ENCODE measurements at regions not wholly inside any gene's neighbourhood (a gene's known extent, or its start where the extent isn't known, plus 50 kb on each side); places are given as distances from the start of the nearest gene placed in this dataset.

GRCh38 chr12:4001841-4002240, 128.6 kb upstream of the PARP11 start:
- H3K4me2 ChIP-seq (ENCODE audit: insufficient read depth, low read length) = no peak overlapping the region
- H3K36me3 ChIP-seq (ENCODE audit: insufficient read depth, low read length) = no peaks in the 10 kb centered on the region
- no peaks in the 10 kb centered on the region for H3K79me2 ChIP-seq (ENCODE audit: insufficient read depth, low read length)
- H3K27ac ChIP-seq (ENCODE audit: low read depth, low read length) = no peak overlapping the region
- no peak for TF ChIP-seq CTCF (IDR thresholded peaks at IDR 0.05; ENCODE audit: extremely low read depth, low read depth, low read length)
- H3K27me3 ChIP-seq (ENCODE audit: insufficient read depth, low read length) = no peaks in the 10 kb centered on the region
- no peaks in the 10 kb centered on the region for H3K9me3 ChIP-seq (ENCODE audit: low read depth, low read length)
- no peak overlapping the region for H3K4me3 ChIP-seq (ENCODE audit: insufficient read depth, low read length)
- H2AFZ ChIP-seq (ENCODE audit: low read length) = no peak overlapping the region
- H4K20me1 ChIP-seq (ENCODE audit: insufficient read depth, low read length) = no peaks in the 10 kb centered on the region
- no peak for DNase-seq (ENCODE audit: insufficient read length, low spot score, missing footprints)
- no peaks in the 10 kb centered on the region for H3K4me1 ChIP-seq (ENCODE audit: insufficient read depth, low read length)

- Histone ChIP-seq H3K36me3 (ENCODE audit: insufficient read depth, low read length) (no peaks in the 10 kb centered on the region), H3K27me3 (ENCODE audit: insufficient read depth, low read length) (peaks cover 4% of the 10 kb centered on the region)
These were observed 127.8 kb upstream of the PARP11 start for GRCh38 chr12:4001031-4001430.

GRCh38 chr12:3999904-4000303, 126.7 kb upstream of the PARP11 start:
- TF ChIP-seq CTCF (IDR thresholded peaks at IDR 0.05; ENCODE audit: extremely low read depth, low read depth, low read length) = no peak
- Histone ChIP-seq H2AFZ (ENCODE audit: low read length) (no peak overlapping the region), H4K20me1 (ENCODE audit: insufficient read depth, low read length) (no peaks in the 10 kb centered on the region), H3K9me3 (ENCODE audit: low read depth, low read length) (no peaks in the 10 kb centered on the region), H3K4me3 (ENCODE audit: insufficient read depth, low read length) (no peak overlapping the region), H3K36me3 (ENCODE audit: insufficient read depth, low read length) (no peaks in the 10 kb centered on the region), H3K4me2 (ENCODE audit: insufficient read depth, low read length) (no peak overlapping the region), H3K27me3 (ENCODE audit: insufficient read depth, low read length) (peaks cover 4% of the 10 kb centered on the region), H3K79me2 (ENCODE audit: insufficient read depth, low read length) (no peaks in the 10 kb centered on the region), H3K27ac (ENCODE audit: low read depth, low read length) (no peak overlapping the region), H3K4me1 (ENCODE audit: insufficient read depth, low read length) (no peaks in the 10 kb centered on the region)
- no peak for DNase-seq (ENCODE audit: insufficient read length, low spot score, missing footprints)

More at GRCh38 chr12:4001031-4001430, 127.8 kb upstream of the PARP11 start:
- Histone ChIP-seq H3K27ac (ENCODE audit: low read depth, low read length) (no peak overlapping the region), H3K9me3 (ENCODE audit: low read depth, low read length) (no peaks in the 10 kb centered on the region), H3K4me3 (ENCODE audit: insufficient read depth, low read length) (no peak overlapping the region), H3K4me1 (ENCODE audit: insufficient read depth, low read length) (no peaks in the 10 kb centered on the region), H4K20me1 (ENCODE audit: insufficient read depth, low read length) (no peaks in the 10 kb centered on the region), H2AFZ (ENCODE audit: low read length) (no peak overlapping the region), H3K4me2 (ENCODE audit: insufficient read depth, low read length) (no peak overlapping the region), H3K79me2 (ENCODE audit: insufficient read depth, low read length) (no peaks in the 10 kb centered on the region)
- no peak for TF ChIP-seq CTCF (IDR thresholded peaks at IDR 0.05; ENCODE audit: extremely low read depth, low read depth, low read length)
- no peak for DNase-seq (ENCODE audit: insufficient read length, low spot score, missing footprints)

GRCh38 chr12:3998968-3999792, 126.0 kb upstream of the PARP11 start:
- H3K79me2 ChIP-seq (ENCODE audit: insufficient read depth, low read length) = no peaks in the 10 kb centered on the region
- no peaks in the 10 kb centered on the region for H3K36me3 ChIP-seq (ENCODE audit: insufficient read depth, low read length)
- H3K4me3 ChIP-seq (ENCODE audit: insufficient read depth, low read length) = no peak overlapping the region
- no peak for TF ChIP-seq CTCF (IDR thresholded peaks at IDR 0.05; ENCODE audit: extremely low read depth, low read depth, low read length)
- no peak overlapping the region for H2AFZ ChIP-seq (ENCODE audit: low read length)
- no peaks in the 10 kb centered on the region for H3K9me3 ChIP-seq (ENCODE audit: low read depth, low read length)
- no peak overlapping the region for H3K4me2 ChIP-seq (ENCODE audit: insufficient read depth, low read length)
- no peak for DNase-seq (ENCODE audit: insufficient read length, low spot score, missing footprints)
- H3K27ac ChIP-seq (ENCODE audit: low read depth, low read length) = no peak overlapping the region
- peaks cover 4% of the 10 kb centered on the region for H3K27me3 ChIP-seq (ENCODE audit: insufficient read depth, low read length)
- no peaks in the 10 kb centered on the region for H4K20me1 ChIP-seq (ENCODE audit: insufficient read depth, low read length)
- H3K4me1 ChIP-seq (ENCODE audit: insufficient read depth, low read length) = no peaks in the 10 kb centered on the region

All from osteoblast (primary cell).